Neural cell (in vitro differentiated cells): ENCODE measurements at regions not wholly inside any gene's neighbourhood (a gene's known extent, or its start where the extent isn't known, plus 50 kb on each side); places are given as distances from the start of the nearest gene placed in this dataset.

Experiments used
- H2AFZ ChIP-seq: fragments of 200-600, 300-800 bp; sonication (generic), shearing (Covaris generic); 2 replicates; pipeline ENCODE4 v1.6.0; 2014; ENCODE audit warnings: low read depth, mild to moderate bottlenecking, antibody characterized with exemption, low read length, moderate library complexity
- H3F3A ChIP-seq: fragments of 200-600 bp; shearing (Covaris generic); 2 replicates; pipeline ENCODE4 v1.6.1; 2016; ENCODE audit warnings: mild to moderate bottlenecking, moderate library complexity, mixed read lengths, antibody characterized with exemption, low read length; ENCODE audit not compliant: insufficient read depth, poor library complexity, severe bottlenecking
- H3K27ac ChIP-seq: fragments of 200-600, 300-800 bp; sonication (generic), shearing (Covaris generic); 2 replicates; pipeline ENCODE4 v1.5.1; 2014; ENCODE audit warnings: mild to moderate bottlenecking, low read length, moderate library complexity
- H3K27me3 ChIP-seq: fragments of 300-800, 200-600 bp; sonication (generic), shearing (Covaris generic); 2 replicates; pipeline ENCODE4 v1.6.0; 2014; ENCODE audit warnings: mild to moderate bottlenecking, low read depth, low read length, moderate library complexity; ENCODE audit not compliant: insufficient read depth
- H3K36me3 ChIP-seq: fragments of 300-800, 200-600 bp; sonication (generic), shearing (Covaris generic); 2 replicates; pipeline ENCODE4 v1.5.1; 2014; ENCODE audit warnings: mild to moderate bottlenecking, antibody characterized with exemption, low read length, moderate library complexity; ENCODE audit not compliant: insufficient read depth
- H3K4me2 ChIP-seq: fragments of 300-800, 200-600 bp; sonication (generic), shearing (Covaris generic); 2 replicates; pipeline ENCODE4 v1.6.0; 2014; ENCODE audit warnings: mild to moderate bottlenecking, low read length
- H3K4me3 ChIP-seq: fragments of 300-800, 200-600 bp; sonication (generic), shearing (Covaris generic); 2 replicates; pipeline ENCODE4 v1.5.1; 2014; ENCODE audit warnings: mild to moderate bottlenecking, low read length, moderate library complexity
- H3K79me2 ChIP-seq: fragments of 200-600 bp; shearing (Covaris generic); replicated peaks from 2 replicates; pipeline ENCODE4 v1.6.0; 2014; ENCODE audit warnings: mild to moderate bottlenecking, low read length, moderate library complexity; ENCODE audit not compliant: insufficient read depth
- H3K9ac ChIP-seq: fragments of 300-800, 200-600 bp; sonication (generic), shearing (Covaris generic); 2 replicates; pipeline ENCODE4 v1.6.1; 2016; ENCODE audit warnings: mild to moderate bottlenecking, low read length, mixed read lengths
- H3K9me2 ChIP-seq: fragments of 200-600 bp; shearing (Covaris generic); 2 replicates; pipeline ENCODE4 v1.6.1; 2016; ENCODE audit warnings: mild to moderate bottlenecking, low read length, mixed read lengths; ENCODE audit not compliant: insufficient read depth
- H3K9me3 ChIP-seq: fragments of 200-600, 300-800 bp; sonication (generic), shearing (Covaris generic); 2 replicates; pipeline ENCODE4 v1.6.1; 2016; ENCODE audit warnings: mild to moderate bottlenecking, mixed run types, low read length, moderate library complexity, mixed read lengths
- H4K20me1 ChIP-seq: fragments of 200-600 bp; shearing (Covaris generic); 2 replicates; pipeline ENCODE4 v1.6.1; 2016; ENCODE audit warnings: mild to moderate bottlenecking, mixed run types; ENCODE audit not compliant: insufficient read depth
- CTCF ChIP-seq: fragments of 450-650 bp; IDR thresholded peaks from 2 replicates; pipeline ENCODE4 v1.5.1; 2014; ENCODE audit warnings: antibody characterized with exemption, mild to moderate bottlenecking, moderate library complexity; ENCODE audit not compliant: poor library complexity, severe bottlenecking
- EP300 ChIP-seq: fragments of 450-650 bp; conservative IDR thresholded peaks from 2 replicates; pipeline ENCODE4 v1.6.1; 2014; ENCODE audit warnings: antibody characterized with exemption, mild to moderate bottlenecking, moderate library complexity; ENCODE audit not compliant: poor library complexity, severe bottlenecking
- EZH2 ChIP-seq: fragments of 200-600, 300-800 bp; shearing (Covaris generic), sonication (generic); IDR thresholded peaks from 2 replicates; pipeline ENCODE4 v1.6.1; 2014; ENCODE audit warnings: antibody characterized with exemption, low read length, borderline replicate concordance, mild to moderate bottlenecking; ENCODE audit not compliant: insufficient read depth, poor library complexity, severe bottlenecking
- MXI1 ChIP-seq: fragments of 450-650 bp; conservative IDR thresholded peaks from 2 replicates; pipeline ENCODE4 v1.6.1; 2014; ENCODE audit warnings: antibody characterized with exemption, mild to moderate bottlenecking; ENCODE audit not compliant: poor library complexity, severe bottlenecking
- POLR2AphosphoS5 ChIP-seq: IDR thresholded peaks from 2 replicates; pipeline ENCODE4 v1.6.1; 2012
- RAD21 ChIP-seq: fragments of 450-650 bp; conservative IDR thresholded peaks from 2 replicates; pipeline ENCODE4 v1.6.1; 2014; ENCODE audit warnings: antibody characterized with exemption, mild to moderate bottlenecking, moderate library complexity
- REST ChIP-seq: IDR thresholded peaks from 2 replicates; pipeline ENCODE4 v1.6.1; 2012; ENCODE audit warnings: borderline replicate concordance
- SMC3 ChIP-seq: fragments of 450-650 bp; conservative IDR thresholded peaks from 2 replicates; pipeline ENCODE4 v1.6.1; 2014; ENCODE audit warnings: antibody characterized with exemption, mild to moderate bottlenecking, moderate library complexity; ENCODE audit not compliant: poor library complexity
- TAF1 ChIP-seq: IDR thresholded peaks from 2 replicates; pipeline ENCODE4 v1.6.1; 2012; ENCODE audit warnings: low read depth

GRCh38 chrX:45749375-45749774, 548.7 kb upstream of the DIPK2B start:
- Histone ChIP-seq H3K79me2 (no peaks in the 10 kb centered on the region), H3K4me2 (no peak overlapping the region)
- no peak for TF ChIP-seq CTCF
- TF ChIP-seq POLR2AphosphoS5, result no peak
- TF ChIP-seq SMC3, result no peak
- no peak for TF ChIP-seq TAF1
- no peak for TF ChIP-seq MXI1
- TF ChIP-seq EZH2, result no peak
- no peak for TF ChIP-seq EP300
- TF ChIP-seq RAD21, result no peak
- TF ChIP-seq REST, result no peak

GRCh38 chrX:45748369-45748774, 547.7 kb upstream of the DIPK2B start:
- no peak for TF ChIP-seq REST
- TF ChIP-seq EZH2, result no peak
- TF ChIP-seq TAF1, result no peak
- no peak for TF ChIP-seq CTCF
- no peak for TF ChIP-seq MXI1
- TF ChIP-seq RAD21, result no peak
- no peak overlapping the region for H3K9ac ChIP-seq
- no peak overlapping the region for H3K27ac ChIP-seq

More at GRCh38 chrX:45749375-45749774, 548.7 kb upstream of the DIPK2B start:
- H3K9ac ChIP-seq, result no peak overlapping the region
- H2AFZ ChIP-seq, result no peak overlapping the region
- H3K4me3 ChIP-seq, result no peak overlapping the region
- H3K27ac ChIP-seq, result no peak overlapping the region
- no peaks in the 10 kb centered on the region for H4K20me1 ChIP-seq
- no peaks in the 10 kb centered on the region for H3K27me3 ChIP-seq
- no peaks in the 10 kb centered on the region for H3K9me2 ChIP-seq
- H3F3A ChIP-seq, result no peaks in the 10 kb centered on the region
- no peaks in the 10 kb centered on the region for H3K9me3 ChIP-seq
- H3K36me3 ChIP-seq, result no peaks in the 10 kb centered on the region

More at GRCh38 chrX:45748369-45748774, 547.7 kb upstream of the DIPK2B start:
- Histone ChIP-seq H3F3A (no peaks in the 10 kb centered on the region), H3K4me2 (no peak overlapping the region), H3K36me3 (no peaks in the 10 kb centered on the region), H4K20me1 (no peaks in the 10 kb centered on the region), H3K4me3 (no peak overlapping the region), H3K9me3 (no peaks in the 10 kb centered on the region), H3K79me2 (no peaks in the 10 kb centered on the region), H3K27me3 (no peaks in the 10 kb centered on the region), H3K9me2 (no peaks in the 10 kb centered on the region), H2AFZ (no peak overlapping the region)
